ACC112 (cell line): ENCODE measurements at regions not wholly inside any gene's neighbourhood (a gene's known extent, or its start where the extent isn't known, plus 50 kb on each side); places are given as distances from the start of the nearest gene placed in this dataset.

ENCODE experiments used
- H2AFZ ChIP-seq: fragments of 200-600 bp; sonication (generic); one replicate; pipeline ENCODE4 v1.6.0; 2017; ENCODE audit warnings: antibody characterized with exemption, low read length; ENCODE audit not compliant: unreplicated experiment
- H3K27ac ChIP-seq: fragments of 200-600 bp; sonication (generic); 2 replicates; pipeline ENCODE4 v1.5.1; 2014; ENCODE audit warnings: low read depth, mild to moderate bottlenecking, antibody characterized with exemption, low read length, moderate library complexity
- H3K27me3 ChIP-seq: fragments of 200-600 bp; sonication (generic); 2 replicates; pipeline ENCODE4 v1.6.1; 2014; ENCODE audit warnings: mild to moderate bottlenecking, antibody characterized with exemption, low read length, moderate library complexity, mixed read lengths; ENCODE audit not compliant: insufficient read depth
- H3K36me3 ChIP-seq: fragments of 200-600 bp; sonication (generic); 2 replicates; pipeline ENCODE4 v1.6.1; 2016; ENCODE audit warnings: mild to moderate bottlenecking, antibody characterized with exemption, low read length, moderate library complexity, mixed read lengths; ENCODE audit not compliant: insufficient read depth
- H3K4me1 ChIP-seq: fragments of 200-600 bp; sonication (generic); one replicate; pipeline ENCODE4 v1.6.1; 2016; ENCODE audit warnings: low read length, mixed read lengths; ENCODE audit not compliant: insufficient read depth, unreplicated experiment, control insufficient read depth
- H3K4me3 ChIP-seq: fragments of 200-600 bp; sonication (generic); 2 replicates; pipeline ENCODE4 v1.5.1; 2014; ENCODE audit warnings: mild to moderate bottlenecking, low read depth, low read length
- H3K79me2 ChIP-seq: fragments of 200-600 bp; sonication (generic); one replicate; pipeline ENCODE4 v1.6.0; 2016; ENCODE audit warnings: low read length; ENCODE audit not compliant: control insufficient read depth, unreplicated experiment, insufficient read depth

GRCh38 chr2:175475130-175475529 is 293.6 kb upstream of the ATP5MC3 start:
- no peak overlapping the region for H3K4me3 ChIP-seq
- no peaks in the 10 kb centered on the region for H3K4me1 ChIP-seq
- peaks cover 3% of the 10 kb centered on the region; the same call in 1 of the 2 replicates for H3K27me3 ChIP-seq
- H3K27ac ChIP-seq: no peak overlapping the region
- H3K36me3 ChIP-seq: no peaks in the 10 kb centered on the region
- no peak overlapping the region for H2AFZ ChIP-seq
- no peaks in the 10 kb centered on the region for H3K79me2 ChIP-seq

- H3K27me3 ChIP-seq: no peaks in the 10 kb centered on the region
- no peaks in the 10 kb centered on the region for H3K79me2 ChIP-seq
- H3K4me1 ChIP-seq: no peaks in the 10 kb centered on the region
- no peak overlapping the region for H2AFZ ChIP-seq
- H3K4me3 ChIP-seq: no peak overlapping the region
- no peak overlapping the region for H3K27ac ChIP-seq
- H3K36me3 ChIP-seq: no peaks in the 10 kb centered on the region
Measured at GRCh38 chr2:175468431-175469098, 287.1 kb upstream of the ATP5MC3 start.

- Histone ChIP-seq H2AFZ (no peak overlapping the region), H3K27me3 (no peaks in the 10 kb centered on the region), H3K27ac (no peak overlapping the region), H3K79me2 (no peaks in the 10 kb centered on the region), H3K36me3 (no peaks in the 10 kb centered on the region), H3K4me3 (no peak overlapping the region), H3K4me1 (no peaks in the 10 kb centered on the region)
Measured at GRCh38 chr2:175465101-175465500, 283.6 kb upstream of the ATP5MC3 start.

DNA sequence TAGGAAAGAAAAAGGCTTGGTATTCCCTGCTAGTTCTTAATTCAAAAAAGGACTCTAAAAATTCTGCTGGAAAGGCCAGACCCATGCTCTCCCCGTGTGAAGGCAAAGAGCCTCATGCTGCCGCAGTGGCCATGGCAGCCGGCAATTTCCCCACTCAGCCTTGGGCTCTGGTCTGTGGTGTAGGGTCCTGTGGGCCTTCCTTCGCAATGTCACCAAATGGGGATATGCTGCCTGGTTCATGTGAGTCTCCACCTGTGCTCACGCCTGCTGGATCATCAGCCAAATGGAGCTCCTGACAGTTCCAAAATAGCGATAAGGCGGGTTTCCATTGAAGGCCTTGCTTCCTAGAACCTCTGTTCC is 282.8 kb upstream of the ATP5MC3 start:
- no peaks in the 10 kb centered on the region for H3K79me2 ChIP-seq
- no peak overlapping the region for H3K4me3 ChIP-seq
- no peaks in the 10 kb centered on the region for H3K4me1 ChIP-seq
- H3K36me3 ChIP-seq: no peaks in the 10 kb centered on the region
- H2AFZ ChIP-seq: no peak overlapping the region
- no peaks in the 10 kb centered on the region for H3K27me3 ChIP-seq
- H3K27ac ChIP-seq: no peak overlapping the region

DNA sequence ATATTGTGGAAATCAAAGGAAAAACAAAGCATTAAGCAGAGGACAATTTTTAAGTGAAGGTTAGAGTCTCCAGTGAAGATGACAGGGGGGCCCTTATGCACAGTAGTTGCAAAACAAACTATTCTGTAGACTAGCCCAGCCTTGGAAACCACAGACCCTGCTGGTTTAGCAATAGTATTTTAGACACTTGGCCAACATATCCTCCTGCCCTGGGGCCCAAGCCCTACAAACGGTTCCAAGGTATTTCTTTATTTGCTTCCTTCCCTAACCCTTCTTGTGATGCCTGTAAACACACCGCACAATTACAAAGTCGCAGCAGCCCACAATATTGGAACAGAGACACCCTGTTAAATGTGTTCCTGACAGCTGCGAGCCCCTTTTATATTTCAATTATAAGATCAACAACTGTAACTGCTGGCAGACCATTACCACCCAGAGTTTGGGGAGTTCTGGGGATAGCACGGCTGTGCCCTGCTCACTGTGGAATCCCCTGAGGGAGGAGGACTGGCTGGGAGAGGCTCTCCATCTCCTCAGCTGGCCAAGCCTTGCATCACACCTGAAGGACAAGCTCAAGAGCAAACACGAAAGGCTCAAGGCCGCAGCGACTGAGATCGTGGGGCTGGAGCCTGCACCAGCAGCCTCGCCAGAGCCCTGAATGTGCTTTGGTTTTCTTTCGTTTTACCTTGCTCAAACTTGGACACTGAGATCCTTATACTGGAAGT is 282.2 kb upstream of the ATP5MC3 start:
- H3K4me3 ChIP-seq: no peak overlapping the region
- H2AFZ ChIP-seq: no peak overlapping the region
- no peaks in the 10 kb centered on the region for H3K27me3 ChIP-seq
- no peak overlapping the region for H3K27ac ChIP-seq
- no peaks in the 10 kb centered on the region for H3K79me2 ChIP-seq
- no peaks in the 10 kb centered on the region for H3K36me3 ChIP-seq
- H3K4me1 ChIP-seq: no peaks in the 10 kb centered on the region

DNA sequence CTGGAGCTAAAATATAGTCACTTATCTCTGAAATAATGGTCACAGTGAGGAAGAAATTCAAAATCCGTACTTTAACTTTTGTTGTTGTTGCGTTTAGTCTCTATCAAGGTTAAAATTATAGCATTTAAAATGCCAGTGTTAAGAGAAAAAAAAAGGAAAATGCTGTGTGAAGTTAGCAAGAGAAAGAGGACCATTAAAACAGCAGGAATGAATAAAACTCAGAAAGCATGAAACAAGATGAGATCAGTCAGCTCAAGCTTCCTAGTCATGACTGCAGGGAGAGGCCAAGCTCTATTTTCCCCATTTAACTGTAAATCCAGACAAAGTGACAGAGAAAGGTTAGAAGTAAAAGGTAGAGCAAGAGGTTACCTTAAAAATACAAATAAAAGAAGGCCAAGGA is 281.7 kb upstream of the ATP5MC3 start:
- Histone ChIP-seq H3K4me3 (no peak overlapping the region), H2AFZ (no peak overlapping the region), H3K4me1 (no peaks in the 10 kb centered on the region), H3K27me3 (no peaks in the 10 kb centered on the region), H3K36me3 (no peaks in the 10 kb centered on the region), H3K79me2 (no peaks in the 10 kb centered on the region), H3K27ac (no peak overlapping the region)

DNA sequence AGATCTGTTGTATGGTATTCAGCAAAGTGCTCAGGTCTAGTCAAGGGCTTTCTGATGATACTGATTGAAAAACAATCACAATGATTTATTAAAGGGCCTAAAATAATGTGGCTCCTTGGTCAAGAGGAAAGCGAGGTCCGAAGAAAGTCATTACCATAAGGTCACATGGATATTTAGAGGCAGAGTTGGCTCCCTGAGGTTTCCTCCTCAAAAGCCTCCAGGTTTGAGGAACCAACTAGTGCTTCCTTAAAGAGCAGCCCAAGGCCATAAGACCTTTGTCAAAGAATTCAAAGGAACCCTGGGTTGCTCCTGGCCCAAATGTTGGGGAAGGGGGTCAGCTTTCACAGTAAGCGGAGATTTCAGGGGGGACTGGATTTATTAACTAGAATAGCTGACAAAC is 280.7 kb upstream of the ATP5MC3 start:
- Histone ChIP-seq H3K36me3 (no peaks in the 10 kb centered on the region), H3K27me3 (no peaks in the 10 kb centered on the region), H2AFZ (no peak overlapping the region), H3K4me3 (no peak overlapping the region), H3K27ac (no peak overlapping the region), H3K79me2 (no peaks in the 10 kb centered on the region), H3K4me1 (no peaks in the 10 kb centered on the region)

DNA sequence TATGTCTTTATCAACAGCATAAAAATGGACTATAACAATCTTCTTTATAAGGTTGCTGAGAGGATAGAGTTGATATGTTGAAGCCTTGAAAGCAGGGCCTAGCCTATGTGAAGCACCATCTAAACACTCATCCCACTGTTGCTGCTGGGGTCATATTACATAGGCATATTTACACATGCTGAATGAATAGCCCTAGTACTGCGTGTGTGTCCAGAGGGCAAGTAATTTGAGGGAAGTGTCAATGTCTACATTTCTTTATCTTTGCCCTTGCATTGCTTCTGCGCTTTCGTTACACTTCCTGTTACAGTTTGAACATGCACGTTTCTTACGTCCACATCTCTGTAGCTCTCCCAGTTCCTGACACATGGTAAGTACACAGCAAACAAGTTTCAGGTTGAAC is 280.3 kb upstream of the ATP5MC3 start:
- H2AFZ ChIP-seq: no peak overlapping the region

GRCh38 chr2:175457895-175458448 is 276.5 kb upstream of the ATP5MC3 start:
- no peaks in the 10 kb centered on the region for H3K36me3 ChIP-seq
- H3K79me2 ChIP-seq: no peaks in the 10 kb centered on the region
- no peak overlapping the region for H3K4me3 ChIP-seq
- 0 out of 2 replicates have a peak, but pooled peaks cover 3% of the 10 kb centered on the region for H3K27me3 ChIP-seq
- H3K27ac ChIP-seq: no peak overlapping the region
- H3K4me1 ChIP-seq: no peaks in the 10 kb centered on the region
- no peak overlapping the region for H2AFZ ChIP-seq

More for the DNA sequence above, 280.3 kb upstream of the ATP5MC3 start:
- no peaks in the 10 kb centered on the region for H3K79me2 ChIP-seq
- no peaks in the 10 kb centered on the region for H3K4me1 ChIP-seq
- H3K27ac ChIP-seq: no peak overlapping the region
- no peaks in the 10 kb centered on the region for H3K27me3 ChIP-seq
- no peaks in the 10 kb centered on the region for H3K36me3 ChIP-seq
- no peak overlapping the region for H3K4me3 ChIP-seq

DNA sequence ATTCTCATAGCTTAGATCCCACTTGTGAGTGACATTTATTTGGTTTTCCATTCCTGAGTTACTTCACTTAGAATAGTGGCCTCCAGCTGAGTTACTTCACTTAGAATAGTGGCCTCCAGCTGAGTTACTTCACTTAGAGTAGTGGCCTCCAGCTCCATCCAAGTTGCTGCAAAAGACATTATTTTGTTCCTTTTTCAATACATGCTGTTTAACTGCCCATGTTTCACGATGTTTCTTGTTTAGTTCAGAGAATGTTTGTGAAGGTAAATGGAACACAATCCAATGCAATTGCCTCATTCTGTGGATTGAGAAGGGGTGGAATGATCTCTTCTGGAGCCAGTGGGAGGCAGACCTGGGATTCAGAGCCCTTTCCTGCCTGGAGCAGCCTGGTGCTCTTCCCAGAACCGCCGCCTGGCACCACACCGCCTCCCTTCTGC is 273.5 kb upstream of the ATP5MC3 start:
- no peak overlapping the region for H3K27ac ChIP-seq
- no peaks in the 10 kb centered on the region for H3K36me3 ChIP-seq
- no peaks in the 10 kb centered on the region for H3K4me1 ChIP-seq
- H3K27me3 ChIP-seq: 0 out of 2 replicates have a peak, but pooled peaks cover 3% of the 10 kb centered on the region
- no peaks in the 10 kb centered on the region for H3K79me2 ChIP-seq
- no peak overlapping the region for H2AFZ ChIP-seq
- H3K4me3 ChIP-seq: no peak overlapping the region
